ENCODE measurements at regions not wholly inside any gene's neighbourhood (a gene's known extent, or its start where the extent isn't known, plus 50 kb on each side); places are given as distances from the start of the nearest gene placed in this dataset.

DNA sequence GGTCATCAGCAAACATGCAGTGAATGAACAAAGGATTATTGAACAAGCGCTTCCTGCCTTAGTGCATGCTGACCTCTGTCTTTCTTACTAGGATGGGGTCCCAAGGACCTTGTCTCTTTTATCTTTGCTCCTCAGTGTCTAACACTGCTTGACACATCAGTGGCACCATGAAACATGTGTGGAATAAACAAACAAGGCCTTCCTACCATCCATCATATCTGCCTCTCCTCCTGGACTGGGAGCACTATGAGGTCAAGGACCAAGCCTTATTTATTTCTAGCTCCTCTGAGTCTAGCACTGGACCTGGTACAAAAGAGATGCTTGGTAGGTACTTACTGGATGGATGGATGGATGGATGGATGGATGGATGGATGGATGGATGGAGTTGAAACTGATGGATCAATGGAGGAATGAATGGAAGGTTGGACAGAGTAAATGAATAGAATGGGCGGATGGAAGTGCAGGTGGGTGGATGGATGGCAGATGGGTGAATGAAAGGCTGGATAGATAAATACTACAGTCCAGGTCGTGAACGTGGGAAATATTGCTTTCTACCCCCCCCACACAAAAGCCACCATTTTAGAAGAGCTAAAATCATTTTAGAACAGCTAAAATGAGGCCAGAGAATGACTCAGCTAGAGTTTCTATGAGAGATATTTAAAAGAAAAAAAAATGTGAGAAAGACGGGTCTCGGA, 104.1 kb upstream of the PTPN1 start:
- TF ChIP-seq, protein P1, sequence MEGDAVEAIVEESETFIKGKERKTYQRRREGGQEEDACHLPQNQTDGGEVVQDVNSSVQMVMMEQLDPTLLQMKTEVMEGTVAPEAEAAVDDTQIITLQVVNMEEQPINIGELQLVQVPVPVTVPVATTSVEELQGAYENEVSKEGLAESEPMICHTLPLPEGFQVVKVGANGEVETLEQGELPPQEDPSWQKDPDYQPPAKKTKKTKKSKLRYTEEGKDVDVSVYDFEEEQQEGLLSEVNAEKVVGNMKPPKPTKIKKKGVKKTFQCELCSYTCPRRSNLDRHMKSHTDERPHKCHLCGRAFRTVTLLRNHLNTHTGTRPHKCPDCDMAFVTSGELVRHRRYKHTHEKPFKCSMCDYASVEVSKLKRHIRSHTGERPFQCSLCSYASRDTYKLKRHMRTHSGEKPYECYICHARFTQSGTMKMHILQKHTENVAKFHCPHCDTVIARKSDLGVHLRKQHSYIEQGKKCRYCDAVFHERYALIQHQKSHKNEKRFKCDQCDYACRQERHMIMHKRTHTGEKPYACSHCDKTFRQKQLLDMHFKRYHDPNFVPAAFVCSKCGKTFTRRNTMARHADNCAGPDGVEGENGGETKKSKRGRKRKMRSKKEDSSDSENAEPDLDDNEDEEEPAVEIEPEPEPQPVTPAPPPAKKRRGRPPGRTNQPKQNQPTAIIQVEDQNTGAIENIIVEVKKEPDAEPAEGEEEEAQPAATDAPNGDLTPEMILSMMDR (optimal IDR thresholded peaks at IDR 0.05 in 1 of 3, IDR thresholded peaks at IDR 0.05 in 1 of 3, conservative IDR thresholded peaks at IDR 0.05 in 1 of 3; ENCODE audit: extremely low read depth in 1 of 3, insufficient read depth in 2 of 3, low read length in 3 of 3), result no peak
- no peak for TF ChIP-seq EZH2 (IDR thresholded peaks at IDR 0.05; ENCODE audit: low read length)

Data from keratinocyte (primary cell).